ENCODE measurements at regions not wholly inside any gene's neighbourhood (a gene's known extent, or its start where the extent isn't known, plus 50 kb on each side); places are given as distances from the start of the nearest gene placed in this dataset.

DNA sequence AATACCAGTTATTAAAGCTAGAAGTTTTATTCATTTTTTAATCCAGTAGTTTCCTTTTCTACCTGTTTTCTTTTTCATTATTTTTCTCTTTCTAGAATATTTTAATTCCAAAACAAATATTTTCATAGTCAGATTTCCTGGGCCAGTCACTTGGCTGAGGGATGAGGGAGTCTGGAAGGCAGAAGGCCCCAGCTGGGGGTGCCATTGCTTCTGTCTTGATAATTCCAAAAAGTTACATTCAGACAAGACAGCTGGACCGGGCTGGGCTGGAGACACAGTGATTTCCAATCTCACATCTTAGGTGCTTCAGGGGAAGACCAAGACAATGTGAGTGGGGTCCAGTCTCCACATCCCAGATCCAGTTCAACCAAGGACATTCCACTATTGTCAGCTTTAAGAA lies 263.5 kb downstream of the TMA16 start (continued):
- TF ChIP-seq, protein P1, sequence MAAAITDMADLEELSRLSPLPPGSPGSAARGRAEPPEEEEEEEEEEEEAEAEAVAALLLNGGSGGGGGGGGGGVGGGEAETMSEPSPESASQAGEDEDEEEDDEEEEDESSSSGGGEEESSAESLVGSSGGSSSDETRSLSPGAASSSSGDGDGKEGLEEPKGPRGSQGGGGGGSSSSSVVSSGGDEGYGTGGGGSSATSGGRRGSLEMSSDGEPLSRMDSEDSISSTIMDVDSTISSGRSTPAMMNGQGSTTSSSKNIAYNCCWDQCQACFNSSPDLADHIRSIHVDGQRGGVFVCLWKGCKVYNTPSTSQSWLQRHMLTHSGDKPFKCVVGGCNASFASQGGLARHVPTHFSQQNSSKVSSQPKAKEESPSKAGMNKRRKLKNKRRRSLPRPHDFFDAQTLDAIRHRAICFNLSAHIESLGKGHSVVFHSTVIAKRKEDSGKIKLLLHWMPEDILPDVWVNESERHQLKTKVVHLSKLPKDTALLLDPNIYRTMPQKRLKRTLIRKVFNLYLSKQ (tag by site-specific recombination; IDR thresholded peaks at IDR 0.05; ENCODE audit: borderline replicate concordance): no peak
- TF ChIP-seq, protein P2, sequence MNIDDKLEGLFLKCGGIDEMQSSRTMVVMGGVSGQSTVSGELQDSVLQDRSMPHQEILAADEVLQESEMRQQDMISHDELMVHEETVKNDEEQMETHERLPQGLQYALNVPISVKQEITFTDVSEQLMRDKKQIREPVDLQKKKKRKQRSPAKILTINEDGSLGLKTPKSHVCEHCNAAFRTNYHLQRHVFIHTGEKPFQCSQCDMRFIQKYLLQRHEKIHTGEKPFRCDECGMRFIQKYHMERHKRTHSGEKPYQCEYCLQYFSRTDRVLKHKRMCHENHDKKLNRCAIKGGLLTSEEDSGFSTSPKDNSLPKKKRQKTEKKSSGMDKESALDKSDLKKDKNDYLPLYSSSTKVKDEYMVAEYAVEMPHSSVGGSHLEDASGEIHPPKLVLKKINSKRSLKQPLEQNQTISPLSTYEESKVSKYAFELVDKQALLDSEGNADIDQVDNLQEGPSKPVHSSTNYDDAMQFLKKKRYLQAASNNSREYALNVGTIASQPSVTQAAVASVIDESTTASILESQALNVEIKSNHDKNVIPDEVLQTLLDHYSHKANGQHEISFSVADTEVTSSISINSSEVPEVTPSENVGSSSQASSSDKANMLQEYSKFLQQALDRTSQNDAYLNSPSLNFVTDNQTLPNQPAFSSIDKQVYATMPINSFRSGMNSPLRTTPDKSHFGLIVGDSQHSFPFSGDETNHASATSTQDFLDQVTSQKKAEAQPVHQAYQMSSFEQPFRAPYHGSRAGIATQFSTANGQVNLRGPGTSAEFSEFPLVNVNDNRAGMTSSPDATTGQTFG (tag by site-specific recombination; IDR thresholded peaks at IDR 0.05; ENCODE audit: borderline replicate concordance): no peak

DNA sequence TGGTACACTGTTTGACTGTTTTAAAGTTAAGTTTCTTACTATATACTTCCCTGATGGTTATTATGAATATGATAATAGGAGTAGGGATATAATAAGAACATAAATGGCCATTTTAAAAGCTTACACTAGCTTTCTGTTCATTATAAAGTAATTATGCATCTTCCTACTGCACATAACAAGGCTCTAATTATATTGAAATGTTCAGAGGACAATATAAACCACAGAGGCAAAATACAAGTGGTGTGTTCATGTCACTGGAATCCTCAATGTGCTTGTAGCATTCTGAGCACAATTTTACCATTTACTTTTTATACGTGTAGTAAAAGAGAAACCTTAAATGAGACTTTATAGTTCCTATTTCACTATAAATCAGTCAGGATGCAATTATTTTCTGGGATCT lies 268.3 kb downstream of the TMA16 start:
- CTCF ChIA-PET: no interaction called here
- POLR2A ChIA-PET: no interaction called here
- Histone ChIP-seq H3K4me1 (ENCODE audit: control insufficient read depth, insufficient read depth, low read length) (no peaks in the 10 kb centered on the region), H3K4me3 (ENCODE audit: low read depth, low read length) (no peak overlapping the region), H3K9me3 (ENCODE audit: control insufficient read depth, insufficient read depth, low read depth, low read length) (no peaks in the 10 kb centered on the region), H3K27ac (ENCODE audit: extremely low read depth, low read depth, low read length) (no peak overlapping the region), H3K36me3 (ENCODE audit: control insufficient read depth in 2 of 2, insufficient read depth in 1 of 2, low read length in 2 of 2) (no peaks in the 10 kb centered on the region)
- TF ChIP-seq, protein P3, sequence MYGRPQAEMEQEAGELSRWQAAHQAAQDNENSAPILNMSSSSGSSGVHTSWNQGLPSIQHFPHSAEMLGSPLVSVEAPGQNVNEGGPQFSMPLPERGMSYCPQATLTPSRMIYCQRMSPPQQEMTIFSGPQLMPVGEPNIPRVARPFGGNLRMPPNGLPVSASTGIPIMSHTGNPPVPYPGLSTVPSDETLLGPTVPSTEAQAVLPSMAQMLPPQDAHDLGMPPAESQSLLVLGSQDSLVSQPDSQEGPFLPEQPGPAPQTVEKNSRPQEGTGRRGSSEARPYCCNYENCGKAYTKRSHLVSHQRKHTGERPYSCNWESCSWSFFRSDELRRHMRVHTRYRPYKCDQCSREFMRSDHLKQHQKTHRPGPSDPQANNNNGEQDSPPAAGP (tag by site-specific recombination; IDR thresholded peaks at IDR 0.05): no peak
- TF ChIP-seq ZNF792 (tag by site-specific recombination; IDR thresholded peaks at IDR 0.05) (no peak), SP7 (tag by site-specific recombination; IDR thresholded peaks at IDR 0.05) (no peak), KLF10 (tag by site-specific recombination; IDR thresholded peaks at IDR 0.05) (no peak), ZFP3 (tag by site-specific recombination; IDR thresholded peaks at IDR 0.05; ENCODE audit: low read depth) (no peak)
- TF ChIP-seq, protein P4, sequence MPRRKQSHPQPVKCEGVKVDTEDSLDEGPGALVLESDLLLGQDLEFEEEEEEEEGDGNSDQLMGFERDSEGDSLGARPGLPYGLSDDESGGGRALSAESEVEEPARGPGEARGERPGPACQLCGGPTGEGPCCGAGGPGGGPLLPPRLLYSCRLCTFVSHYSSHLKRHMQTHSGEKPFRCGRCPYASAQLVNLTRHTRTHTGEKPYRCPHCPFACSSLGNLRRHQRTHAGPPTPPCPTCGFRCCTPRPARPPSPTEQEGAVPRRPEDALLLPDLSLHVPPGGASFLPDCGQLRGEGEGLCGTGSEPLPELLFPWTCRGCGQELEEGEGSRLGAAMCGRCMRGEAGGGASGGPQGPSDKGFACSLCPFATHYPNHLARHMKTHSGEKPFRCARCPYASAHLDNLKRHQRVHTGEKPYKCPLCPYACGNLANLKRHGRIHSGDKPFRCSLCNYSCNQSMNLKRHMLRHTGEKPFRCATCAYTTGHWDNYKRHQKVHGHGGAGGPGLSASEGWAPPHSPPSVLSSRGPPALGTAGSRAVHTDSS (tag by site-specific recombination; IDR thresholded peaks at IDR 0.05): no peak

DNA sequence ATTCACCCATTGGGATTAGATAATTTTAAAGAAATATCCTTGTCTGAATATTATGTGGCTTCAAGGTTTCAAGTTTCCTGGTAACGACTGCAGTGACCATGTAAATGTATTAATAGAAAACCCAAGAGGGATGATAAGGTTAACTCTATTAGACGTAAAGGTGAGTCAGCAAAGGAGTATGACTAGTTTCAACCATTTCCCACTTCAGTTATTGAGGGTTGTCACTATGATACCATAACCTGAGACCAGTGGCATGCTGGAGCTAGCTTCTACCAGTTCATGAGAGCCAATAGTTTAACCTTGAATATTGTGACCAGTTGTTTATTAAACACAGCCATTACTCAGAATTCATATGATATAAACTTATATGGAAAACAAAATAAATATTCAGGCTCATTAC lies 270.1 kb downstream of the TMA16 start:
- no peak for TF ChIP-seq SETDB1 (IDR thresholded peaks at IDR 0.05; ENCODE audit: insufficient read length, low read length)
- no peak for TF ChIP-seq KLF1 (tag by site-specific recombination; IDR thresholded peaks at IDR 0.05)
- TF ChIP-seq, protein P1 (tag by site-specific recombination; IDR thresholded peaks at IDR 0.05; ENCODE audit: borderline replicate concordance): no peak
- no peak for TF ChIP-seq ZXDB (tag by site-specific recombination; IDR thresholded peaks at IDR 0.05)
- no peak for TF ChIP-seq ZFP69B (tag by site-specific recombination; IDR thresholded peaks at IDR 0.05)
- ChIA-PET POLR2A (no interaction called here), CTCF (no interaction called here)
- Histone ChIP-seq H3K36me3 (ENCODE audit: control insufficient read depth in 2 of 2, insufficient read depth in 1 of 2, low read length in 2 of 2) (no peaks in the 10 kb centered on the region), H3K4me1 (ENCODE audit: control insufficient read depth, insufficient read depth, low read length) (no peaks in the 10 kb centered on the region), H3K9me3 (ENCODE audit: control insufficient read depth, insufficient read depth, low read depth, low read length) (no peaks in the 10 kb centered on the region), H3K4me3 (ENCODE audit: low read depth, low read length) (no peak overlapping the region), H3K27ac (ENCODE audit: extremely low read depth, low read depth, low read length) (no peak overlapping the region)

DNA sequence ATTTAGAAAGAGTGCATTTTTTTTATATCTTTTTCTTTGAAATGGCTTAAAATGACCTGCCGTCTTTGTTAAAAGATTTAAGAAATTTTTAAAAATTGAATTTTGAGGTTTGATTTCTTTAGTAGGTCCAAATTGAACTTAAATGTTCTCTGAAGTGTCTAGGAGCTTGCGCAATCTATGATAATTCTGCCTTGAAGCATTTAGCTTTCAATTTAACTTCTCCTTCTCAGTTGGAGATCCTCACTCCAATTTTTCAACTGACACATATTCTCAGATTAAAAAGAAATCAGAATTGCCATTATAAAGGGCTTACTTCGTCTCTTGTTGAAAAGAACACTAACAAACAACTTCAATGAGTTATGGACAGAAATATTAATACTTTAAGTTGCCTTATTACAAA lies 273.5 kb downstream of the TMA16 start:
- ChIA-PET POLR2A (no interaction called here), CTCF (no interaction called here)
- Histone ChIP-seq H3K36me3 (ENCODE audit: control insufficient read depth in 2 of 2, insufficient read depth in 1 of 2, low read length in 2 of 2) (no peaks in the 10 kb centered on the region), H3K4me1 (ENCODE audit: control insufficient read depth, insufficient read depth, low read length) (no peaks in the 10 kb centered on the region), H3K9me3 (ENCODE audit: control insufficient read depth, insufficient read depth, low read depth, low read length) (no peaks in the 10 kb centered on the region), H3K27ac (ENCODE audit: extremely low read depth, low read depth, low read length) (no peak overlapping the region), H3K4me3 (ENCODE audit: low read depth, low read length) (no peak overlapping the region)
- TF ChIP-seq ZNF747 (tag by site-specific recombination; IDR thresholded peaks at IDR 0.05): no peak
- TF ChIP-seq ZNF121 (tag by site-specific recombination; IDR thresholded peaks at IDR 0.05): no peak
- TF ChIP-seq ZNF223 (tag by site-specific recombination; IDR thresholded peaks at IDR 0.05): no peak
- TF ChIP-seq, protein P5, sequence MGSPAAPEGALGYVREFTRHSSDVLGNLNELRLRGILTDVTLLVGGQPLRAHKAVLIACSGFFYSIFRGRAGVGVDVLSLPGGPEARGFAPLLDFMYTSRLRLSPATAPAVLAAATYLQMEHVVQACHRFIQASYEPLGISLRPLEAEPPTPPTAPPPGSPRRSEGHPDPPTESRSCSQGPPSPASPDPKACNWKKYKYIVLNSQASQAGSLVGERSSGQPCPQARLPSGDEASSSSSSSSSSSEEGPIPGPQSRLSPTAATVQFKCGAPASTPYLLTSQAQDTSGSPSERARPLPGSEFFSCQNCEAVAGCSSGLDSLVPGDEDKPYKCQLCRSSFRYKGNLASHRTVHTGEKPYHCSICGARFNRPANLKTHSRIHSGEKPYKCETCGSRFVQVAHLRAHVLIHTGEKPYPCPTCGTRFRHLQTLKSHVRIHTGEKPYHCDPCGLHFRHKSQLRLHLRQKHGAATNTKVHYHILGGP (tag by site-specific recombination; IDR thresholded peaks at IDR 0.05): no peak
- no peak for TF ChIP-seq HOXA7 (CRISPR knock-in tag; IDR thresholded peaks at IDR 0.05; ENCODE audit: borderline replicate concordance)
- no peak for TF ChIP-seq TCF7L2 (IDR thresholded peaks at IDR 0.05; ENCODE audit: borderline replicate concordance, low read depth, low read length)
- TF ChIP-seq, protein P6, sequence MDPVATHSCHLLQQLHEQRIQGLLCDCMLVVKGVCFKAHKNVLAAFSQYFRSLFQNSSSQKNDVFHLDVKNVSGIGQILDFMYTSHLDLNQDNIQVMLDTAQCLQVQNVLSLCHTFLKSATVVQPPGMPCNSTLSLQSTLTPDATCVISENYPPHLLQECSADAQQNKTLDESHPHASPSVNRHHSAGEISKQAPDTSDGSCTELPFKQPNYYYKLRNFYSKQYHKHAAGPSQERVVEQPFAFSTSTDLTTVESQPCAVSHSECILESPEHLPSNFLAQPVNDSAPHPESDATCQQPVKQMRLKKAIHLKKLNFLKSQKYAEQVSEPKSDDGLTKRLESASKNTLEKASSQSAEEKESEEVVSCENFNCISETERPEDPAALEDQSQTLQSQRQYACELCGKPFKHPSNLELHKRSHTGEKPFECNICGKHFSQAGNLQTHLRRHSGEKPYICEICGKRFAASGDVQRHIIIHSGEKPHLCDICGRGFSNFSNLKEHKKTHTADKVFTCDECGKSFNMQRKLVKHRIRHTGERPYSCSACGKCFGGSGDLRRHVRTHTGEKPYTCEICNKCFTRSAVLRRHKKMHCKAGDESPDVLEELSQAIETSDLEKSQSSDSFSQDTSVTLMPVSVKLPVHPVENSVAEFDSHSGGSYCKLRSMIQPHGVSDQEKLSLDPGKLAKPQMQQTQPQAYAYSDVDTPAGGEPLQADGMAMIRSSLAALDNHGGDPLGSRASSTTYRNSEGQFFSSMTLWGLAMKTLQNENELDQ (tag by site-specific recombination; IDR thresholded peaks at IDR 0.05; ENCODE audit: low read depth): no peak
